Fibroblast of skin of right biceps (primary cell): ENCODE measurements at regions not wholly inside any gene's neighbourhood (a gene's known extent, or its start where the extent isn't known, plus 50 kb on each side); places are given as distances from the start of the nearest gene placed in this dataset.

Experiments
- DNase-seq: peaks from one replicate; pipeline ENCODE4 v3.0.0-alpha.2; 2013

DNA sequence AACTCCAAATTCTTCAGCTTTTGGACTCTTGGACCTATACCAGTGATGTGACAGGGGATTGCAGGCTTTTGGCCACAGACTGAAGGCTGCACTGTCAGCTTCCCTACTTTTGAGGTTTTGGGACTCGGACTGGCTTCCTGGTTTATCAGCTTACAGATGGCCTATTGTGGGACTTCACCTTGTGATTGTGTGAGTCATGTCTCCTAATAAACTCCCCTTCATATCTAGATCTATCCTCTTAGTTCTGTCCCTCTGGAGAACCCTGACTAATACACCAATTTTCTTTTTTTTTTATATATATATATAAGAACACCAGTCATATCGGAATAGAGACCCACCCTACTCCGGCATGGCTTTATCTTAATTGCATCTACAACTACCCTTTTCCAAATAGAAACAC lies 166.8 kb downstream of the ETV1 start:
- peak; percentile 21 for DNase-seq

DNA sequence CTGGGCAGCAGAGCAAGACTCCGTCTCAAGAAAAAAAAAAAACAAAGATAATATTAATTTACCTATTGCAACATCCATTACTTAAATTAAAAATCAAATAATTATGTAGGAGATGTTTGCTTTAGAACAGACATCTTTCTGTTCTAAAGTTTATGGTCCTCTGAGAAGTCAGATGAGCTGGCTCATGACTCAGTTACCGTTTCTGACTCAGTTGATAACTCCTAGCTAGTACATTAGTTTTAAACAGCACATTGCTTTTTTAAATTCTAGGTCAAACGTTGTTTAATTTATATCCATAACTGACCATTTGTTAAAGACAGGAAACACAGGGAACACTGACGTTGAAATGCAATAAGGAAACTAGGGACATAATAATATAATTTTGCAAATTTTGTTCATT lies 162.7 kb downstream of the ETV1 start:
- no peak for DNase-seq

DNA sequence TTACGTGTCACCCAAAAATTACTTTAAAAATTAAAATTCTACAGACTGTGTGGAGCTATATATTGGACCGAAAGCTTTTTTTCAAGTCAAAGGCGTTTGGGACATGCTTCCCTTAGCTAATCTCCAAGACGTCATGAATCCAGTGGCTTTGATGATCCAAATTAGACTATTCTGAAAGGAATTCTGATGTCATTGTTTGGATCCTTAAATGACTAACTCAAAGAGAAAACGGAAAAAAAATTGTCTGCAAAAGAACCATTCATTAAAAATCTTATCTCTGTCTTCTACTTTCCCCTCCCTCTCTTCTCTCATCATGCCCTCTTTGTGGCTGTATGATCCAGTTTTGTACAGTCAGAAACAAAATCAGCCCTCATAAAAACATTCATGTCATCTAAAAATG lies 161.8 kb downstream of the ETV1 start:
- no peak for DNase-seq

DNA sequence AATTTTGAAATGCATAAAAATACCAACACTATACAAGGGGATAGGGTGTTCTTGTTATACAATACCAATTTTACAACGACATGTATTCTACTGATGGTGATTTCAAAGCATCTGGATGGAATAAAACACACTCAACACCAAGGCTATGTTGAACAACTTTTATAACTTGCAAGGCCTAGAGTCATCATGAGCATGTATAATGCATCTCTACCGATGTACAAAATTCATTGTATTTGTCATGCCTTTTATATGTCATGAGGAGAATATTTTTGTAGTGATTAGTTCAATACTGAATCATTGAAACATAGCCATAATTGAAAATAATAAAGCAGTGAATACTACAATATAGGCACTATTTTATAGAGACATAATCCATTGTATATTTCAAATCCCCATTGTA lies 160.2 kb downstream of the ETV1 start:
- peak; percentile 43 for DNase-seq

DNA sequence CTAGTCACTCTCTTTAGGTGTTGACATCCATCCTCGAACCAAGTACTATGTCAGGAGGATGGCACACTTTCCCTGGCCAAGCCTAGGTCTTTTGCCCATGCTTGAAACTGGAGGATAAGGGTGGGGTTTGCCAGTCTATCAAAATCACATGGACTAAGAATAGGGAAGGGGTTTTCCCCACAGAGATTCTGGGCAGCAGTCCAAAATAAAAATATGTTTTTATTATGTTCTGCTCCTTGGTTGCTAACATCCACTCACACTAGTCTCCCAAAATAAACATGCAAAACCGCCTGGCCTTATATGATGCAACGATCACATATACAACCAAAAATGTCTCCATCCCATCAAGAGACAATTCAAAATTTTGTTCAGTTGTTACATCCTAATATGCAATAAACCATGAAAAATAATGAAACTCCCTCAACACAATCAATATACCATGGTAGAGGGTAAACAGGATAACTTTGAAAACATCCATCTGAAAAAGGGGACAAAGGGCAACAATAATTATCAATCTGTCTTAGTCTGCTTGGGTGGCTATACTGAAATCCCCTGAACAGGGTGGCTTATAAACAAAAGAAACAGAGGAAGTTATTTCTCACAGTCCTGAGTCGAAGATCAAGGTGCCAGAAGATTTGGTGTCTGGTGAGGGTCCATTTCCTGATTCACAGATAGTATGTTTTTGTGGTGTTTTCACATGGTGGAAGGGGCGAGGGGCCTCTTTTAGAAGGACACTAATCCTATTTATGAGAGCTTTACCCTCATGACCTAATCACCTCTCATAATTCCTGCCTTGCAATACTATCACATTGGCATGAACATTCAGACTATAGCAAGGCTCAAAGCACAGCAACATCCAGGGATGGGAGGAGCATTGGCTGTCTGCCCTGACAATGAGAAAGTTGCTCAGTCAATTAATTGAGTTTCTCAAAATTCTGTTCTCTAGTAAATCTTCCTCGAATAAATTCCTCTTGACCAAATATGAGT lies 159.3 kb downstream of the ETV1 start:
- peak; percentile 80 for DNase-seq

DNA sequence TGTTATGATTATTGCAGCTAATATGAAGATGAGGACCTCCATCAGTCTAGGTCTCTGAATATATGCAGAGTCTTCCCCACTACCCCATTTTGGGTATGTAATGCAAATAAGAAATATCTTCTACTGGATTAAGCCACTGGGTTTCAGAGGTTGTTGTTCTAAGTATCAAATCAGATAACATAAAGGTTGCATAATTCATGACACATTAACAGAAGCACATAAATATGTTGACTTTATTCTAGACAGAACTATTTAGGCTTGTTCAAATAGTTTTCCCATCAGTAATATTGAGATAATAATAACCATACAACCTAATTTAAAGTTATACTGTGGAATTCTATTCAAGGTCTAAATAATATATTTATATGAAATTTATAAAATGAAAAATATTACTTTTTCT lies 157.1 kb downstream of the ETV1 start:
- DNase-seq = peak; percentile 20

DNA sequence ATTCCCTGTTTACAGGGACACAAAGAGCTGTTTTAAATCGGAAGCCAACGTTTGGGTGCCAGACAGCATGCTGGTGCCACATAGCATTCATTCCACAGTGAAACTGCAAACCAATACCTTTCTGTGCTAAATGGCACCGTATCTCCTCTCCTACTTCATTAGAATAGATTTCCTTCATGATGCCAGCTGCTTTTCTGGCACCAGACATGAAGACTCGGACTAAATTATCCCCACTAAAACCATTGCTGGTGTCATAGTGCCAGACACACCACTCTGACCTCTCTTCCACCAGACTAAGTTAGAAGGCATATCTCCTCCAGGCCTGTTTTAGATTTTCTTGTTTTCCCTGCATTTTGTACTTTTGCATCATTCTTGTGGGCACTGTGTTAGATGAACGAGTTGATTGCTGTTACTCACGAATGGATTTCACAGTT lies 155.1 kb downstream of the ETV1 start:
- DNase-seq = no peak

DNA sequence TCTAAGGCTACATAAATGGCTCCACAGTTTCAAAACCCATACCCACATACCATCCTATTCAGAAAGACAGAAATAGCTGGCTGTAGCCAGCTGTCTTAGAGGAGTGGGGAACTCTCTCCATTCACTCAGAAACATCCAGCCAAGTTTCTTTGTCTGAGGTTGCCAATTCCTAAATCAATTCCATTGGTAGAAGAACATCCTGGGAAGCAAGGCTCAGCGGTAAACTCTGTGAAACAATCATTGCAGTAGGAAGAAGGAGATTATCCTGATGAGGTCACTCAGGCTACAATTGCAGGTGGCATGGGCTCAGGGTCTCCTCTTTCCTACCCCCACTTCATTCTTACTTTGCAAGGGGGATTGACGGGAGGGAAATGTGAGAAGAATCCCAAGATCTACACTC lies 154.0 kb downstream of the ETV1 start:
- no peak for DNase-seq

DNA sequence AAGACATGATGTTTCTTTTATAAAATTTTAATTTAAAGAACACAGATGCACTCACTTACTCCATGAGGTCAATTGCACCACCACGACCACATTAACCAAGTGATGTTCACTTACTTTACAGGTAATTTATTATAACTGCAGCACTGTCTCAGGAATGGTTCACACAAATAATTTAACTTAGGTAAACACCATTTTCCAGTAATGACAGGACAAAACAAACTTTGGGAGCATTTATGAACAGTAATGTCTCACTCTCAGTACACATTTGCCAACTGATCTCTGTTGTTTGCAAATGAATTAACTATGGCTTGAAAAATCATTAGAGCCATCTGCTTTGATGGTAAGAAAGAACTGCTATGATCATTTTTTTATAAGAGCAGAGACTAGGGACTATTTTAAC lies 150.4 kb downstream of the ETV1 start:
- DNase-seq = no peak
